HAP-1 (cell line): ENCODE measurements at regions not wholly inside any gene's neighbourhood (a gene's known extent, or its start where the extent isn't known, plus 50 kb on each side); places are given as distances from the start of the nearest gene placed in this dataset.

ENCODE experiments used
- DNase-seq, 2 experiments: peaks; one replicate each; pipeline ENCODE4 v3.0.0-alpha.2; 2016 to 2020; ENCODE audit warnings: low spot score in 2 of 2
- H3K27me3 ChIP-seq: fragments of 250-450 bp; sonication (Bioruptor Pico); 2 replicates; pipeline ENCODE4 v1.5.1; 2020; ENCODE audit warnings: low read depth, mild to moderate bottlenecking, moderate library complexity
- H3K36me3 ChIP-seq: fragments of 250-450 bp; sonication (Bioruptor Pico); replicated peaks from 2 replicates; pipeline ENCODE4 v1.5.1; 2020; ENCODE audit warnings: mild to moderate bottlenecking
- H3K4me1 ChIP-seq: fragments of 250-450 bp; sonication (Bioruptor Pico); 2 replicates; pipeline ENCODE4 v1.5.1; 2020; ENCODE audit warnings: mild to moderate bottlenecking
- H3K4me3 ChIP-seq: fragments of 250-450 bp; sonication (Bioruptor Pico); 2 replicates; pipeline ENCODE4 v1.5.1; 2020; ENCODE audit warnings: mild to moderate bottlenecking, moderate library complexity
- H3K9me3 ChIP-seq: fragments of 250-450 bp; sonication (Bioruptor Pico); 2 replicates; pipeline ENCODE4 v1.5.1; 2020; ENCODE audit warnings: mild to moderate bottlenecking, moderate library complexity
- in situ Hi-C: fragments of 300-500 bp; cut with MboI; formaldehyde crosslinking; loops from 3 replicates; pipeline ENCODE4 v1.14.3; 2020; ENCODE audit warnings: low sequenced_read_pairs, inconsistent platforms, mixed read lengths

- DNase-seq, result no peak
- no peaks in the 10 kb centered on the region for H3K36me3 ChIP-seq
- in situ Hi-C loops, result no loop called here
- H3K4me1 ChIP-seq, result peaks cover 12% of the 10 kb centered on the region
- H3K9me3 ChIP-seq, result no peaks in the 10 kb centered on the region
- H3K27me3 ChIP-seq, result no peaks in the 10 kb centered on the region
- no peak overlapping the region for H3K4me3 ChIP-seq
Observed at GRCh38 chr3:110180733-110181132, 843.4 kb upstream of the DPPA4 start.

- no peaks in the 10 kb centered on the region for H3K36me3 ChIP-seq
- no peaks in the 10 kb centered on the region for H3K9me3 ChIP-seq
- in situ Hi-C loops, result no loop called here
- peaks cover 12% of the 10 kb centered on the region for H3K4me1 ChIP-seq
- DNase-seq, result no peak
- H3K27me3 ChIP-seq, result no peaks in the 10 kb centered on the region
- H3K4me3 ChIP-seq, result no peak overlapping the region
Observed at GRCh38 chr3:110181226-110181625, 843.9 kb upstream of the DPPA4 start.

GRCh38 chr3:110184536-110184935 is 847.2 kb upstream of the DPPA4 start:
- Histone ChIP-seq H3K4me3 (no peak overlapping the region), H3K4me1 (peaks cover under 1% of the 10 kb centered on the region)
- in situ Hi-C loops, result no loop called here

GRCh38 chr3:110193074-110193473 is 855.7 kb upstream of the DPPA4 start:
- in situ Hi-C loops, result no loop called here
- H3K36me3 ChIP-seq, result no peaks in the 10 kb centered on the region
- DNase-seq, result no peak
- no peak overlapping the region for H3K4me3 ChIP-seq
- H3K9me3 ChIP-seq, result no peaks in the 10 kb centered on the region
- H3K4me1 ChIP-seq, result no peaks in the 10 kb centered on the region
- no peaks in the 10 kb centered on the region for H3K27me3 ChIP-seq

More at GRCh38 chr3:110184536-110184935, 847.2 kb upstream of the DPPA4 start:
- Histone ChIP-seq H3K27me3 (no peaks in the 10 kb centered on the region), H3K9me3 (no peaks in the 10 kb centered on the region), H3K36me3 (no peaks in the 10 kb centered on the region)
- no peak for DNase-seq

- DNase-seq, result no peak
- in situ Hi-C loops, result no loop called here
- no peaks in the 10 kb centered on the region for H3K4me1 ChIP-seq
- H3K27me3 ChIP-seq, result no peaks in the 10 kb centered on the region
- no peaks in the 10 kb centered on the region for H3K9me3 ChIP-seq
- no peak overlapping the region for H3K4me3 ChIP-seq
- no peaks in the 10 kb centered on the region for H3K36me3 ChIP-seq
Observed at GRCh38 chr3:110198717-110199587, 861.6 kb upstream of the DPPA4 start.

- in situ Hi-C loops, result no loop called here
- Histone ChIP-seq H3K36me3 (no peaks in the 10 kb centered on the region), H3K4me3 (no peak overlapping the region), H3K4me1 (no peaks in the 10 kb centered on the region), H3K27me3 (no peaks in the 10 kb centered on the region), H3K9me3 (no peaks in the 10 kb centered on the region)
- DNase-seq, result no peak
Observed at GRCh38 chr3:110199588-110199943, 862.2 kb upstream of the DPPA4 start.

- Histone ChIP-seq H3K36me3 (no peaks in the 10 kb centered on the region), H3K27me3 (no peaks in the 10 kb centered on the region), H3K4me1 (no peaks in the 10 kb centered on the region), H3K4me3 (no peak overlapping the region), H3K9me3 (no peaks in the 10 kb centered on the region)
- in situ Hi-C loops, result no loop called here
- DNase-seq, result no peak
Observed at GRCh38 chr3:110210086-110210660, 861.4 kb upstream of the NECTIN3 start.

GRCh38 chr3:110226645-110227044 is 845.0 kb upstream of the NECTIN3 start:
- no peaks in the 10 kb centered on the region for H3K9me3 ChIP-seq
- H3K4me3 ChIP-seq, result no peak overlapping the region
- H3K36me3 ChIP-seq, result no peaks in the 10 kb centered on the region
- no peaks in the 10 kb centered on the region for H3K4me1 ChIP-seq
- in situ Hi-C loops, result no loop called here
- H3K27me3 ChIP-seq, result no peaks in the 10 kb centered on the region
- DNase-seq, result no peak

GRCh38 chr3:110227991-110228390 is 843.6 kb upstream of the NECTIN3 start:
- in situ Hi-C loops, result no loop called here
- H3K4me1 ChIP-seq, result no peaks in the 10 kb centered on the region
- H3K9me3 ChIP-seq, result no peaks in the 10 kb centered on the region
- H3K27me3 ChIP-seq, result no peaks in the 10 kb centered on the region
- H3K36me3 ChIP-seq, result no peaks in the 10 kb centered on the region
- DNase-seq, result no peak
- H3K4me3 ChIP-seq, result no peak overlapping the region

- Histone ChIP-seq H3K4me1 (peaks cover 24% of the 10 kb centered on the region), H3K36me3 (no peaks in the 10 kb centered on the region), H3K9me3 (no peaks in the 10 kb centered on the region), H3K27me3 (no peaks in the 10 kb centered on the region), H3K4me3 (no peak overlapping the region)
- in situ Hi-C loops, result no loop called here
- no peak for DNase-seq
Observed at GRCh38 chr3:110234831-110235230, 836.8 kb upstream of the NECTIN3 start.

- Histone ChIP-seq H3K36me3 (no peaks in the 10 kb centered on the region), H3K4me1 (peaks cover 24% of the 10 kb centered on the region), H3K4me3 (no peak overlapping the region), H3K27me3 (no peaks in the 10 kb centered on the region), H3K9me3 (no peaks in the 10 kb centered on the region)
- in situ Hi-C loops, result no loop called here
- DNase-seq, result peak; percentile 35 to 94
Observed at GRCh38 chr3:110236976-110237610, 834.5 kb upstream of the NECTIN3 start.

GRCh38 chr3:110243081-110243480 is 828.5 kb upstream of the NECTIN3 start:
- Histone ChIP-seq H3K36me3 (no peaks in the 10 kb centered on the region), H3K4me1 (peaks cover 22% of the 10 kb centered on the region), H3K9me3 (no peaks in the 10 kb centered on the region), H3K27me3 (no peaks in the 10 kb centered on the region), H3K4me3 (no peak overlapping the region)
- in situ Hi-C loops, result no loop called here
- DNase-seq, result peak; percentile 16 to 57

GRCh38 chr3:110246796-110247376 is 824.7 kb upstream of the NECTIN3 start:
- Histone ChIP-seq H3K9me3 (no peaks in the 10 kb centered on the region), H3K27me3 (no peaks in the 10 kb centered on the region), H3K4me3 (no peak overlapping the region), H3K4me1 (peaks cover 26% of the 10 kb centered on the region), H3K36me3 (no peaks in the 10 kb centered on the region)
- DNase-seq, result no peak
- in situ Hi-C loops, result no loop called here

- no peak for DNase-seq
- Histone ChIP-seq H3K4me3 (no peak overlapping the region), H3K9me3 (no peaks in the 10 kb centered on the region), H3K36me3 (no peaks in the 10 kb centered on the region), H3K27me3 (no peaks in the 10 kb centered on the region), H3K4me1 (peaks cover 11% of the 10 kb centered on the region)
- in situ Hi-C loops, result no loop called here
Observed at GRCh38 chr3:110248666-110249065, 823.0 kb upstream of the NECTIN3 start.
